ENCODE measurements at regions not wholly inside any gene's neighbourhood (a gene's known extent, or its start where the extent isn't known, plus 50 kb on each side); places are given as distances from the start of the nearest gene placed in this dataset.
"Not testable (repeated sequence)": the region's sequence is repeated elsewhere in the genome, so short reads cannot be mapped to it uniquely, and the experiment has no call there.

DNA sequence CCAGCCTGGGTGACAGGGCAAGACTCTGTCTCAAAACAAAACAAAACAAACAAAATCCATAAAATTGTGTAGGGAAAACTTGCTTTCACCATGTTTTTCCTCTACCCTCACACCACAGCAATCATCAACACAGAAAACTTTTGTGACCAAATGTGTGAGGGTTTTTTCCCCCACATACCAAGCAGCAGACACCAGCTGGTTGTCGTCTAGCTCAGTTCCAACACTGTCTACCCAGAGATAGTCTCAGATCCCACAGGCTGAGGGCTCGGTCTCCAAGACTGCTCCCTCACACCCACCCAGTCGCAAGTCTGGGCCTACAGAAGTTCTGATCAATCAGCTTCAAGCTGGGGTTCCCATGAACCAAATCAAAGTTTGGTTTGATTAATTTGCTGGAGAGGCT lies 322.4 kb upstream of the MAGI2 start:
- ATAC-seq (no peak), DNase-seq (no peak)
- TF ChIP-seq, protein P1, sequence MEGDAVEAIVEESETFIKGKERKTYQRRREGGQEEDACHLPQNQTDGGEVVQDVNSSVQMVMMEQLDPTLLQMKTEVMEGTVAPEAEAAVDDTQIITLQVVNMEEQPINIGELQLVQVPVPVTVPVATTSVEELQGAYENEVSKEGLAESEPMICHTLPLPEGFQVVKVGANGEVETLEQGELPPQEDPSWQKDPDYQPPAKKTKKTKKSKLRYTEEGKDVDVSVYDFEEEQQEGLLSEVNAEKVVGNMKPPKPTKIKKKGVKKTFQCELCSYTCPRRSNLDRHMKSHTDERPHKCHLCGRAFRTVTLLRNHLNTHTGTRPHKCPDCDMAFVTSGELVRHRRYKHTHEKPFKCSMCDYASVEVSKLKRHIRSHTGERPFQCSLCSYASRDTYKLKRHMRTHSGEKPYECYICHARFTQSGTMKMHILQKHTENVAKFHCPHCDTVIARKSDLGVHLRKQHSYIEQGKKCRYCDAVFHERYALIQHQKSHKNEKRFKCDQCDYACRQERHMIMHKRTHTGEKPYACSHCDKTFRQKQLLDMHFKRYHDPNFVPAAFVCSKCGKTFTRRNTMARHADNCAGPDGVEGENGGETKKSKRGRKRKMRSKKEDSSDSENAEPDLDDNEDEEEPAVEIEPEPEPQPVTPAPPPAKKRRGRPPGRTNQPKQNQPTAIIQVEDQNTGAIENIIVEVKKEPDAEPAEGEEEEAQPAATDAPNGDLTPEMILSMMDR (IDR thresholded peaks at IDR 0.05 in 4 of 5, conservative IDR thresholded peaks at IDR 0.05 in 1 of 5) = no peak
- no peak for TF ChIP-seq POLR2A (IDR thresholded peaks at IDR 0.05)
- H3K27me3 ChIP-seq = no peaks in the 10 kb centered on the region
- no peaks in the 10 kb centered on the region for H3K9me3 ChIP-seq
- H3K4me1 ChIP-seq = peaks cover 0 to 6% of the 10 kb centered on the region in 2 donors
- H3K4me3 ChIP-seq = no peak overlapping the region
- H3K36me3 ChIP-seq = no peaks in the 10 kb centered on the region
- in situ Hi-C loops (cut with MboI; ENCODE audit: low sequenced_read_pairs in 4 of 4) = no loop called here
- intact Hi-C loops (cut with DNase I; ENCODE audit: low total_unique reads) = no loop called here
- no peak overlapping the region for H3K27ac ChIP-seq

DNA sequence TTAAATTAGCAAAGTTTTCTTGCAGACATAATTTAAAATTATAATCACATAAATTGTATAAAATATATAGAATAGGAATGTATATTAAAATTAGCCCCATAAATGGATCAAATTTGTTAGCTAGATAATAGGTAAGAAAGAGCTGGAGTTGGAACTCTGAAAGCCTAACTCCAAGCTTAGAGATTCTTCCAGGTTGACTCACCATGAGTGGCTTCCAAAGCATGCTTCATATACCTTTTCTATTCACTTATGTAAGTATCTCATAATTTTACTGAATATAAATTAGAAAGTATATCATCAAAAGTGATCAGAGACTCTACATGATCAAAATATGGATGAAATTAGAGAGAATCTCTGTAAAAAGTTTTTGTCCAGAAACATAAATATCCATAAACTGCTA lies 320.7 kb upstream of the MAGI2 start:
- ATAC-seq (no peak), DNase-seq (no peak)
- H3K9me3 ChIP-seq = no peaks in the 10 kb centered on the region
- in situ Hi-C loops (cut with MboI; ENCODE audit: low sequenced_read_pairs in 4 of 4) (no loop called here), intact Hi-C loops (cut with DNase I; ENCODE audit: low total_unique reads) (no loop called here)
- peaks cover 0 to 6% of the 10 kb centered on the region in 2 donors for H3K4me1 ChIP-seq
- no peaks in the 10 kb centered on the region for H3K36me3 ChIP-seq
- H3K27ac ChIP-seq = no peak overlapping the region
- TF ChIP-seq, protein P1 (IDR thresholded peaks at IDR 0.05 in 4 of 5, conservative IDR thresholded peaks at IDR 0.05 in 1 of 5) = no peak
- TF ChIP-seq POLR2A (IDR thresholded peaks at IDR 0.05) = no peak
- H3K27me3 ChIP-seq = no peaks in the 10 kb centered on the region
- no peak overlapping the region for H3K4me3 ChIP-seq

DNA sequence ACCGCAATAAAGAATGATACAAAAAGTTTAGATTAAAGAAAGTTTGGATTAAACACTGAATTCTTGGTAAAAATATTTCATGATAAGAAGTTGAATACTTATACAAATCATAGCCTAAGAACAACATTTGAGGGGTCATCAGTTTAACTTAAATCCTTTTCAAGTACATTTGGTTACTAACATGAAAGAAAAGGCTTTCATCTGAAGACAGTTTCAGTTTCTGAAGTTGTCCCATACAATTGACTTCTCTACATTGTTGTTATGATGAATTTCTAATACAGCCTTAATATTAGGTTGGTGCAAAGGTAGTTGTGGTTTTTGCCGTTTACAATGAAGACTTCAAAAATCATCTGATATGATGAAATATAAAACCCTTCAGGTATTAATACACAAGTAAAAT lies 317.5 kb upstream of the MAGI2 start:
- Histone ChIP-seq H3K27me3 (no peaks in the 10 kb centered on the region), H3K9me3 (no peaks in the 10 kb centered on the region), H3K36me3 (no peaks in the 10 kb centered on the region), H3K4me1 (no peaks in the 10 kb centered on the region), H3K4me3 (no peak overlapping the region), H3K27ac (no peak overlapping the region)
- in situ Hi-C loops (cut with MboI; ENCODE audit: low sequenced_read_pairs in 4 of 4) = no loop called here
- TF ChIP-seq, protein P1 (IDR thresholded peaks at IDR 0.05 in 4 of 5, conservative IDR thresholded peaks at IDR 0.05 in 1 of 5) = no peak
- TF ChIP-seq POLR2A (IDR thresholded peaks at IDR 0.05) = no peak
- DNase-seq (no peak), ATAC-seq (no peak)
- intact Hi-C loops (cut with DNase I; ENCODE audit: low total_unique reads) = no loop called here

DNA sequence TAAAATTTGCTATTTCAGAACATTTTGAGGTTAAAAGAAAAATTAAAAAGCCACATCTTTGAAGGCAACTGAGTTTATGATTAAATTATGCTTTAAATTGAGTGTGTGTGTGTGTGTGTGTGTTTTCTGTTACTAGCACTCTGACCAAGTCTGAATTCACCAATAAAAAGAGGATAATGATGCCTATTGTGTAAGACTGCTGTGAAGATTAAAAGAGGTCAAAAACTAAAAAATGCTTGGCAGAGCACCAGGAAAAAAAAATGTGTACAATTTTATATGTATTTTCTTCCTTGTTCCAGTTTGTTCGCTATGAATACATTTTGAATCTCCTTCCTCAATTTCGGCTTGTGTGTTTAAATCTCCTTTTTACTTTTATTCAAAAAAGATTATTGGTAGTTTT lies 316.6 kb upstream of the MAGI2 start:
- Histone ChIP-seq H3K9me3 (no peaks in the 10 kb centered on the region), H3K4me1 (no peaks in the 10 kb centered on the region), H3K36me3 (no peaks in the 10 kb centered on the region), H3K27me3 (no peaks in the 10 kb centered on the region), H3K4me3 (no peak overlapping the region), H3K27ac (no peak overlapping the region)
- DNase-seq (no peak), ATAC-seq (no peak)
- in situ Hi-C loops (cut with MboI; ENCODE audit: low sequenced_read_pairs in 4 of 4) = no loop called here
- intact Hi-C loops (cut with DNase I; ENCODE audit: low total_unique reads) = no loop called here
- TF ChIP-seq, protein P1 (IDR thresholded peaks at IDR 0.05 in 4 of 5, conservative IDR thresholded peaks at IDR 0.05 in 1 of 5) = no peak
- no peak for TF ChIP-seq POLR2A (IDR thresholded peaks at IDR 0.05)

DNA sequence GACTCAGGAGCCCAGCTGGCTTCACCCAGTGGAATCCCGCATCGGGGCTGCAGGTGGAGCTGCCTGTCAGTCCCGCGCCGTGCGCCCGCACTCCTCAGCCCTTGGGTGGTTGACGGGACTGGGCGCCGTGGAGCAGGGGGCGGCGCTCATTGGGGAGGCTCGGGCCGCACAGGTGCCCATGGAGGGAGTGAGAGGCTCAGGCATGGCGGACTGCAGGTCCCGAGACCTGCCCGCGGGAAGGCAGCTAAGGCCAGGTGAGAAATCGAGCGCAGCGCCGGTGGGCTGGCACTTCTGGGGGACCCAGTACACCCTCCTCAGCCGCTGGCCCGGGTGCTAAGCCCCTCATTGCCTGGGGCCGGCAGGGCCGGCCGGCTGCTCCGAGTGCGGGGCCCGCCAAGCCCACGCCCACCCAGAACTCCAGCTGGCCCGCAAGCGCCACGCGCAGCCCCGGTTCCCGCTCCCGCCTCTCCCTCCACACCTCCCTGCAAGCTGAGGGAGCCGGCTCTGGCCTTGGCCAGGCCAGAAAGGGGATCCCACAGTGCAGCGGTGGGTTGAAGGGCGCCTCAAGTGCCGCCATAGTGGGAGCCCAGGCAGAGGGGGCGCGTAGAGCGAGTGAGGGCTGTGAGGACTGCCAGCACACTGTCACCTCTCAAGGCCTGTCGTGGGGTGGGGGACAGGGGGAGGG lies 314.6 kb upstream of the MAGI2 start:
- H3K27me3 ChIP-seq; H3K4me1 ChIP-seq; DNase-seq; H3K4me3 ChIP-seq; in situ Hi-C loops (cut with MboI; ENCODE audit: low sequenced_read_pairs in 4 of 4); ATAC-seq; H3K9me3 ChIP-seq; H3K36me3 ChIP-seq; intact Hi-C loops (cut with DNase I; ENCODE audit: low total_unique reads); H3K27ac ChIP-seq: not testable (repeated sequence)

DNA sequence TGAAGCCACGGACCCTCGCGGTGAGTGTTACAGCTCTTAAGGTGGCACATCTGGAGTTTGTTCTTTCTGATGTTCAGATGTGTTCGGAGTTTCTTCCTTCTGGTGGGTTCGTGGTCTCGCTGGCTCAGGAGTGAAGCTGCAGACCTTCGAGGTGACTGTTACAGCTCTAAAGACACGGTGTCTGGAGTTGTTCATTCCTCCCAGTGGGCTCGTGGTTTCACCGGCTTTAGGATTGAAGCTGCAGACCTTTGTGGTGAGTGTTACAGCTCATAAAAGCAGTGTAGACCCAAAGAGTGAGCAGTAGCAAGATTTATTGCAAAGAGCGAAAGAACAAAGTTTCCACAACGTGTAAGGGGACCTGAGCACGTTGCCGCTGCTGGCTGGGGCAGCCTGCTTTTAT lies 313.7 kb upstream of the MAGI2 start:
- H3K36me3 ChIP-seq; H3K4me3 ChIP-seq; DNase-seq; H3K27me3 ChIP-seq; H3K27ac ChIP-seq; in situ Hi-C loops (cut with MboI; ENCODE audit: low sequenced_read_pairs in 4 of 4); ATAC-seq; H3K9me3 ChIP-seq; intact Hi-C loops (cut with DNase I; ENCODE audit: low total_unique reads); H3K4me1 ChIP-seq: not testable (repeated sequence)

Measured in gastrocnemius medialis (tissue), 4 donors.